Breast epithelium (tissue), 3 donors: ENCODE measurements at regions not wholly inside any gene's neighbourhood (a gene's known extent, or its start where the extent isn't known, plus 50 kb on each side); places are given as distances from the start of the nearest gene placed in this dataset.

Source experiments
- POLR2A ChIP-seq: fragments of 450-650 bp; IDR thresholded peaks from one replicate; pipeline ENCODE4 v1.6.1; 2016; ENCODE audit warnings: antibody characterized with exemption, mild to moderate bottlenecking, moderate library complexity
- POLR2AphosphoS5 ChIP-seq, 3 donors: sonication (generic); formaldehyde crosslinking; IDR thresholded peaks; one replicate each; pipeline ENCODE4 v1.6.1; 2017; ENCODE audit warnings: antibody characterized with exemption in 3 of 3
- TF ChIP-seq, protein P1 (sequence below), 3 donors: fragments of 450-650 bp; IDR thresholded peaks; one replicate each; pipeline ENCODE4 v1.5.1; 2016 to 2017; ENCODE audit warnings: antibody characterized with exemption in 3 of 3, mild to moderate bottlenecking in 3 of 3, moderate library complexity in 3 of 3

DNA sequence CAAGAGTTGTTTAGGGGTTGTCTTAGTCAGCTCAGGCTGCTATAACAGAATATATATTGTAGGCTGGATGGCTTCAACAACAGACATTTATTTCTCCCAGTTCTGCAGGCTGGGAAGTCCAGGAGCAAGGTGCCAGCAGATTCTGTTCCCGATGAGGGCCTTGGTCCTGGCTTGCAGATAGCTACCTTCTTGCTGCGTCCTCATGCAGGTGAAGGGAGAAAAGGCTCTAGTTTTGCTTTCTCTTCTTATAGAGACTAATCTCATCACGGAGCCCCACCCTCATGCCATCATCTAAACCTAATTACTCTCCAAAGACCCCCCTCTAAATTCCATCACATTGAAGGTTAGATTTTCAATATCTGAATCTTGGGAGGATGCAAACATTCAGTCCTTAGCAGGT is 246.0 kb upstream of the ANKRD55 start:
- TF ChIP-seq POLR2A (no peak), POLR2AphosphoS5 (IDR thresholded peaks at IDR 0.05) (no peak)
- TF ChIP-seq, protein P1, sequence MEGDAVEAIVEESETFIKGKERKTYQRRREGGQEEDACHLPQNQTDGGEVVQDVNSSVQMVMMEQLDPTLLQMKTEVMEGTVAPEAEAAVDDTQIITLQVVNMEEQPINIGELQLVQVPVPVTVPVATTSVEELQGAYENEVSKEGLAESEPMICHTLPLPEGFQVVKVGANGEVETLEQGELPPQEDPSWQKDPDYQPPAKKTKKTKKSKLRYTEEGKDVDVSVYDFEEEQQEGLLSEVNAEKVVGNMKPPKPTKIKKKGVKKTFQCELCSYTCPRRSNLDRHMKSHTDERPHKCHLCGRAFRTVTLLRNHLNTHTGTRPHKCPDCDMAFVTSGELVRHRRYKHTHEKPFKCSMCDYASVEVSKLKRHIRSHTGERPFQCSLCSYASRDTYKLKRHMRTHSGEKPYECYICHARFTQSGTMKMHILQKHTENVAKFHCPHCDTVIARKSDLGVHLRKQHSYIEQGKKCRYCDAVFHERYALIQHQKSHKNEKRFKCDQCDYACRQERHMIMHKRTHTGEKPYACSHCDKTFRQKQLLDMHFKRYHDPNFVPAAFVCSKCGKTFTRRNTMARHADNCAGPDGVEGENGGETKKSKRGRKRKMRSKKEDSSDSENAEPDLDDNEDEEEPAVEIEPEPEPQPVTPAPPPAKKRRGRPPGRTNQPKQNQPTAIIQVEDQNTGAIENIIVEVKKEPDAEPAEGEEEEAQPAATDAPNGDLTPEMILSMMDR (IDR thresholded peaks at IDR 0.05), result no peak
